Stomach (tissue), 4 donors: ENCODE measurements at regions not wholly inside any gene's neighbourhood (a gene's known extent, or its start where the extent isn't known, plus 50 kb on each side); places are given as distances from the start of the nearest gene placed in this dataset.
"Not testable (repeated sequence)": the region's sequence is repeated elsewhere in the genome, so short reads cannot be mapped to it uniquely, and the experiment has no call there.

ENCODE experiments used
- CTCF ChIP-seq, 7 experiments: fragments of 450-650 bp in 4 of 7; fragments of 200-600 bp in 3 of 7; sonication (generic) in 3 of 7; IDR thresholded peaks; one replicate each; pipeline ENCODE4 v1.5.1; 2016 to 2019; ENCODE audit warnings: antibody characterized with exemption in 7 of 7, control low read depth in 2 of 7, mild to moderate bottlenecking in 1 of 7
- EP300 ChIP-seq: sonication (generic); formaldehyde crosslinking; IDR thresholded peaks from one replicate; pipeline ENCODE4 v1.6.1; 2017; ENCODE audit warnings: antibody characterized with exemption
- POLR2A ChIP-seq, 4 donors: fragments of 450-650 bp; IDR thresholded peaks; one replicate each; pipeline ENCODE4 v1.6.1; 2016; ENCODE audit warnings: antibody characterized with exemption in 4 of 4, control low read depth in 2 of 4, mild to moderate bottlenecking in 1 of 4, moderate library complexity in 1 of 4
- POLR2AphosphoS5 ChIP-seq, 3 donors: sonication (generic); formaldehyde crosslinking; IDR thresholded peaks; one replicate each; pipeline ENCODE4 v1.6.1; 2016; ENCODE audit warnings: antibody characterized with exemption in 3 of 3

GRCh38 chr7:114817036-114817435, 104.9 kb upstream of the MDFIC start:
- TF ChIP-seq CTCF (IDR thresholded peaks at IDR 0.05); POLR2A (IDR thresholded peaks at IDR 0.05); EP300; POLR2AphosphoS5 (IDR thresholded peaks at IDR 0.05): not testable (repeated sequence)
